PC-9 (cell line): ENCODE measurements at regions not wholly inside any gene's neighbourhood (a gene's known extent, or its start where the extent isn't known, plus 50 kb on each side); places are given as distances from the start of the nearest gene placed in this dataset.

Source experiments
- BruUV-seq: library from RNA; stranded (reverse); fragments of 400-500 nt; replicated peaks from 2 replicates; lab custom pipeline; 2021; lab: Mats Ljungman, UMichigan
- CTCF ChIA-PET: fragments of 300-600 bp; sonication (Branson Sonifier 250); formaldehyde crosslinking; loops from one replicate; lab custom pipeline; 2022; ENCODE audit warnings: antibody characterized with exemption; lab: Charles Lee
- POLR2A ChIA-PET: fragments of 300-600 bp; sonication (Branson Sonifier 250); formaldehyde crosslinking; loops from one replicate; lab custom pipeline; 2022; ENCODE audit warnings: antibody characterized with exemption; ENCODE audit not compliant: unreplicated experiment; lab: Charles Lee
- DNase-seq, 2 experiments: peaks; one replicate each; pipeline versions ENCODE4 v3.0.0 to v3.0.0-alpha.2; 2015 to 2022; ENCODE audit warnings: mixed read lengths in 1 of 2
- H2AFZ ChIP-seq: fragments of 200-600 bp; sonication (generic); 2 replicates; pipeline ENCODE4 v1.8.1; 2017; ENCODE audit warnings: antibody characterized with exemption
- H3F3A ChIP-seq: fragments of 200-600 bp; sonication (generic); 2 replicates; pipeline ENCODE4 v1.8.1; 2017; ENCODE audit warnings: antibody characterized with exemption, mild to moderate bottlenecking, low read depth; ENCODE audit not compliant: insufficient read depth
- H3K27ac ChIP-seq: fragments of 200-600 bp; sonication (generic); 2 replicates; pipeline ENCODE4 v1.6.1; 2016; ENCODE audit warnings: mixed run types
- H3K27me3 ChIP-seq: fragments of 200-600 bp; sonication (generic); 2 replicates; pipeline ENCODE4 v1.6.1; 2016; ENCODE audit warnings: low read depth, mixed run types; ENCODE audit not compliant: insufficient read depth
- H3K36me3 ChIP-seq: fragments of 200-600 bp; sonication (generic); 2 replicates; pipeline ENCODE4 v1.6.1; 2016; ENCODE audit warnings: low read depth, mixed run types
- H3K4me1 ChIP-seq: fragments of 200-600 bp; sonication (generic); replicated peaks from 2 replicates; pipeline ENCODE4 v1.6.1; 2016; ENCODE audit warnings: mixed run types; ENCODE audit not compliant: insufficient read depth
- H3K4me2 ChIP-seq: fragments of 200-600 bp; sonication (generic); 2 replicates; pipeline ENCODE4 v1.6.1; 2017; ENCODE audit warnings: mixed run types
- H3K4me3 ChIP-seq: fragments of 200-600 bp; sonication (generic); 2 replicates; pipeline ENCODE4 v1.6.1; 2016; ENCODE audit warnings: mixed run types
- H3K79me2 ChIP-seq: fragments of 200-600 bp; sonication (generic); 2 replicates; pipeline ENCODE4 v1.6.1; 2017; ENCODE audit warnings: low read depth, mixed run types
- H3K9me2 ChIP-seq: fragments of 200-600 bp; sonication (generic); 2 replicates; pipeline ENCODE4 v1.8.1; 2017; ENCODE audit warnings: mild to moderate bottlenecking; ENCODE audit not compliant: insufficient read depth
- H3K9me3 ChIP-seq: fragments of 200-600 bp; sonication (generic); 2 replicates; pipeline ENCODE4 v1.8.1; 2016; ENCODE audit warnings: low read depth; ENCODE audit not compliant: insufficient read depth
- H4K20me1 ChIP-seq: fragments of 200-600 bp; sonication (generic); 2 replicates; pipeline ENCODE4 v1.8.1; 2017; ENCODE audit not compliant: insufficient read depth
- EZH2 ChIP-seq: fragments of 200-600 bp; sonication (generic); IDR thresholded peaks from 2 replicates; pipeline ENCODE4 v1.8.0; 2017; ENCODE audit warnings: antibody characterized with exemption, low read depth
- intact Hi-C: fragments of 100-400 bp; cut with micrococcal nuclease; formaldehyde crosslinking; loops from one replicate; pipeline ENCODE4 v1.10.0; 2022; ENCODE audit not compliant: unreplicated experiment
- TF ChIP-seq, protein P1 (sequence below): fragments of 200-600 bp; sonication (generic); conservative IDR thresholded peaks from 2 replicates; pipeline ENCODE4 v1.6.1; 2017; ENCODE audit warnings: mixed run types, antibody characterized with exemption, mild to moderate bottlenecking, moderate library complexity

DNA sequence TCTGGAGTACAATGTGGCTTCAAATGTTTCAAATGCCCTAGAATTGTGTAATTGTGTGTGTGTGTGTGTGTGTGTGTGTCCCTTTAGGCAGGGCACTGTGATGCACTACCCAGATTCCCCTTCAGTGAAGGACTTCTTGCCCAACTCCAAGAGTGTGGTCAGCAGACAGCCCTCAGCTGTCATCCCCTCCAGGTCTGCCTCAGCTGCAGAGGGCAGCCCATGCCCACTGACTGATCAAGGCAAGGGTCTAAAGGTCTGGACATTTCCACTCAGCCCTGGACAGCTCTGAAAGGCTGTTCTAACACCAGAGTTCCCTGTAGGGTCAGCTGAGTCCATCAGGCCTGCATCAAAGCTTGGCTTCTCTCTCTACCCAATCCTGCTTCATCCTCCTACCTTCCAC is 83.9 kb upstream of the USP9X start:
- no TSS peak for BruUV-seq
- no peak overlapping the region for H3K4me3 ChIP-seq
- no peaks in the 10 kb centered on the region for H3K9me2 ChIP-seq
- ChIA-PET CTCF (no interaction called here), POLR2A (no interaction called here)
- no peak overlapping the region for H3K4me2 ChIP-seq
- H3K79me2 ChIP-seq, result no peaks in the 10 kb centered on the region
- H2AFZ ChIP-seq, result no peak overlapping the region
- intact Hi-C loops, result no loop called here
- H3K4me1 ChIP-seq, result no peaks in the 10 kb centered on the region
- TF ChIP-seq, protein P1, sequence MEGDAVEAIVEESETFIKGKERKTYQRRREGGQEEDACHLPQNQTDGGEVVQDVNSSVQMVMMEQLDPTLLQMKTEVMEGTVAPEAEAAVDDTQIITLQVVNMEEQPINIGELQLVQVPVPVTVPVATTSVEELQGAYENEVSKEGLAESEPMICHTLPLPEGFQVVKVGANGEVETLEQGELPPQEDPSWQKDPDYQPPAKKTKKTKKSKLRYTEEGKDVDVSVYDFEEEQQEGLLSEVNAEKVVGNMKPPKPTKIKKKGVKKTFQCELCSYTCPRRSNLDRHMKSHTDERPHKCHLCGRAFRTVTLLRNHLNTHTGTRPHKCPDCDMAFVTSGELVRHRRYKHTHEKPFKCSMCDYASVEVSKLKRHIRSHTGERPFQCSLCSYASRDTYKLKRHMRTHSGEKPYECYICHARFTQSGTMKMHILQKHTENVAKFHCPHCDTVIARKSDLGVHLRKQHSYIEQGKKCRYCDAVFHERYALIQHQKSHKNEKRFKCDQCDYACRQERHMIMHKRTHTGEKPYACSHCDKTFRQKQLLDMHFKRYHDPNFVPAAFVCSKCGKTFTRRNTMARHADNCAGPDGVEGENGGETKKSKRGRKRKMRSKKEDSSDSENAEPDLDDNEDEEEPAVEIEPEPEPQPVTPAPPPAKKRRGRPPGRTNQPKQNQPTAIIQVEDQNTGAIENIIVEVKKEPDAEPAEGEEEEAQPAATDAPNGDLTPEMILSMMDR, result no peak
- TF ChIP-seq EZH2, result no peak
- no peaks in the 10 kb centered on the region for H3K27me3 ChIP-seq
- H3K36me3 ChIP-seq, result no peaks in the 10 kb centered on the region
- no peak overlapping the region for H3K27ac ChIP-seq
- no peaks in the 10 kb centered on the region for H3K9me3 ChIP-seq
- no peaks in the 10 kb centered on the region for H4K20me1 ChIP-seq
- H3F3A ChIP-seq, result no peaks in the 10 kb centered on the region
- DNase-seq, result no peak

DNA sequence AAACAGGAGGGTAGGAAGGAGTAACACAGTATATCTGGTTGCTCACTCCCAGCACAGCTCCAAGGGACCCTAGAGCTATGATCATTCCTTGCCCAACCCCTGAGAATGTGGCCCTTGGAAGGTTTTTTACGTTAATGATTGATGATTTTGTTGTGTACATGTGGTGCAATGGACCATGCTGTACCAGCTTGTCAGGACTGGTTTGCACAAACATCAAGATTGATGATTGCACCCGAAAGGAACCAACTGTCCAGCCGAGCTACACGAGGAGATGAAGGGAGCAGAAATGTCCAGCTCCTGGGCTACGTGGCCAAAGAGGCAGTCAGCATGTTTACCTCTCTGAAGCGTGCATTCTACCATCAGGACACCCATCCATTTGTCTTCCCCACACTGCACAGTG is 83.2 kb upstream of the USP9X start:
- Histone ChIP-seq H3K9me2 (no peaks in the 10 kb centered on the region), H3K79me2 (no peaks in the 10 kb centered on the region), H3F3A (no peaks in the 10 kb centered on the region), H2AFZ (no peak overlapping the region), H4K20me1 (no peaks in the 10 kb centered on the region), H3K27me3 (no peaks in the 10 kb centered on the region), H3K4me2 (no peak overlapping the region), H3K36me3 (no peaks in the 10 kb centered on the region), H3K27ac (no peak overlapping the region), H3K9me3 (no peaks in the 10 kb centered on the region), H3K4me1 (no peaks in the 10 kb centered on the region), H3K4me3 (no peak overlapping the region)
- DNase-seq, result no peak
- TF ChIP-seq EZH2, result no peak
- TF ChIP-seq, protein P1, result no peak
- CTCF ChIA-PET, result no interaction called here
- intact Hi-C loops, result no loop called here
- POLR2A ChIA-PET, result no interaction called here
- no TSS peak for BruUV-seq

DNA sequence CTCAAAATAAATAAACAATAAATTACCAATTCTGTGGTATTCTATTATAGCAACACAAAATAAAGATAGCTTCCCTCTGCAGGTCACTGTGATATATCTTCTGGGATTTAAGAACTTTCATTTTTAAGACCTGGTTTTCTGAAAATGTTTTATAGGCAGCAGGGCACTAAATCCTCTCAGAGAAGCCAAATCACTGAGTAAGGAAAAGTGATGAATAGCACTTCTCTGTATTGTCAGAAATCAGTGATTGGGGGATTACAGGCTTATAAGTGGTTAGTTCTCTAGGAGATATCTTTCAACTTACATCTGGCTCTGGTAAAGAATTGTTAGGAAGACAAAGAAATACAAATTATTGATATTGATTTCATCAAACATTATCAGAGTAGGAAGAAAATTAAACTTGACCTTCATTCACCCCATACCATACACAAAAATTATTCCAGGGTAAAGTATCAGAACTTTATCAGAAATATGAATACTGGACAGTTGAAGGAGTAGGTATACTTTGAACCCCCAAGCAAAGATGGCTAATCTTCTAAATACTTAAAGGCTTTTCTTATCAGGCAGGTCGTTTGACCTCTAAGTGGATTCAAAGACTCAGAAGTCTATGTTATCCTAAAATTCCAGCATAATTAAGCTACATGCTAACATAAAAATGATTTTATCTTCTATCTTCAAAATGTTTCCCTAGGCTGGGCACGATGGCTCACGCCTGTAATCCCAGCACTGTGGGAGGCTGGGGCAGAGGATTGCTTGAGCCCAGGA is 81.6 kb upstream of the USP9X start:
- no peaks in the 10 kb centered on the region for H3K4me1 ChIP-seq
- TF ChIP-seq, protein P1, result no peak
- TF ChIP-seq EZH2, result no peak
- no peaks in the 10 kb centered on the region for H3K36me3 ChIP-seq
- no peaks in the 10 kb centered on the region for H3F3A ChIP-seq
- H3K79me2 ChIP-seq, result no peaks in the 10 kb centered on the region
- H3K9me3 ChIP-seq, result no peaks in the 10 kb centered on the region
- BruUV-seq, result no TSS peak
- no peak overlapping the region for H3K4me3 ChIP-seq
- H4K20me1 ChIP-seq, result no peaks in the 10 kb centered on the region
- DNase-seq, result no peak
- ChIA-PET POLR2A (no interaction called here), CTCF (no interaction called here)
- no peak overlapping the region for H3K4me2 ChIP-seq
- no peak overlapping the region for H3K27ac ChIP-seq
- H3K27me3 ChIP-seq, result no peaks in the 10 kb centered on the region
- no peak overlapping the region for H2AFZ ChIP-seq
- intact Hi-C loops, result no loop called here
- H3K9me2 ChIP-seq, result no peaks in the 10 kb centered on the region
